Nephron progenitor cell (in vitro differentiated cells): ENCODE measurements at regions not wholly inside any gene's neighbourhood (a gene's known extent, or its start where the extent isn't known, plus 50 kb on each side); places are given as distances from the start of the nearest gene placed in this dataset.

Experiments
- DNase-seq: peaks from one replicate; pipeline ENCODE4 v3.0.0; 2021
- H3K27ac Mint-ChIP-seq: 2 replicates; pipeline ENCODE4 v1.8.0; 2021; ENCODE audit warnings: mild to moderate bottlenecking, moderate library complexity, mixed read lengths
- H3K27me3 Mint-ChIP-seq: 2 replicates; pipeline ENCODE4 v1.8.0; 2021; ENCODE audit warnings: mild to moderate bottlenecking, low read depth, mixed read lengths; ENCODE audit not compliant: poor library complexity
- H3K36me3 Mint-ChIP-seq: 2 replicates; pipeline ENCODE4 v1.8.0; 2021; ENCODE audit warnings: low read depth, mixed read lengths
- H3K4me1 Mint-ChIP-seq: 2 replicates; pipeline ENCODE4 v1.8.0; 2021; ENCODE audit warnings: mixed read lengths
- H3K4me3 Mint-ChIP-seq: 2 replicates; pipeline ENCODE4 v1.8.0; 2021; ENCODE audit warnings: mild to moderate bottlenecking, moderate library complexity, mixed read lengths
- H3K9me3 Mint-ChIP-seq: 2 replicates; pipeline ENCODE4 v1.8.0; 2021; ENCODE audit warnings: mild to moderate bottlenecking, moderate library complexity, mixed read lengths
- CTCF ChIP-seq: fragments of 200-600 bp; sonication (generic); IDR thresholded peaks from 2 replicates; pipeline ENCODE4 v1.5.0; 2021; ENCODE audit warnings: antibody characterized with exemption

GRCh38 chr18:71336576-71337210 is 1047.8 kb downstream of the SOCS6 start:
- H3K36me3 Mint-ChIP-seq: no peaks in the 10 kb centered on the region

GRCh38 chr18:71329563-71329962 is 1040.7 kb downstream of the SOCS6 start:
- DNase-seq: no peak
- H3K36me3 Mint-ChIP-seq: no peaks in the 10 kb centered on the region
- H3K4me1 Mint-ChIP-seq: no peaks in the 10 kb centered on the region
- H3K9me3 Mint-ChIP-seq: no peaks in the 10 kb centered on the region
- no peak overlapping the region for H3K4me3 Mint-ChIP-seq
- peaks cover 21% of the 10 kb centered on the region for H3K27me3 Mint-ChIP-seq
- no peak overlapping the region for H3K27ac Mint-ChIP-seq
- no peak for TF ChIP-seq CTCF

More at GRCh38 chr18:71336576-71337210, 1047.8 kb downstream of the SOCS6 start:
- Mint-ChIP-seq H3K9me3 (no peaks in the 10 kb centered on the region), H3K4me1 (no peaks in the 10 kb centered on the region), H3K27ac (no peak overlapping the region), H3K4me3 (no peak overlapping the region), H3K27me3 (peaks cover 13% of the 10 kb centered on the region)
- no peak for TF ChIP-seq CTCF
- no peak for DNase-seq

GRCh38 chr18:71329114-71329513 is 1040.3 kb downstream of the SOCS6 start:
- H3K4me3 Mint-ChIP-seq: no peak overlapping the region
- no peaks in the 10 kb centered on the region for H3K9me3 Mint-ChIP-seq
- no peak for DNase-seq
- H3K27me3 Mint-ChIP-seq: peaks cover 21% of the 10 kb centered on the region
- H3K27ac Mint-ChIP-seq: no peak overlapping the region
- no peaks in the 10 kb centered on the region for H3K36me3 Mint-ChIP-seq
- TF ChIP-seq CTCF: no peak
- H3K4me1 Mint-ChIP-seq: no peaks in the 10 kb centered on the region

GRCh38 chr18:71327850-71328249 is 1039.0 kb downstream of the SOCS6 start:
- Mint-ChIP-seq H3K4me1 (no peaks in the 10 kb centered on the region), H3K4me3 (no peak overlapping the region), H3K36me3 (no peaks in the 10 kb centered on the region), H3K27me3 (peaks cover 21% of the 10 kb centered on the region), H3K9me3 (no peaks in the 10 kb centered on the region), H3K27ac (no peak overlapping the region)
- TF ChIP-seq CTCF: no peak
- DNase-seq: no peak

- Mint-ChIP-seq H3K27ac (no peak overlapping the region), H3K36me3 (no peaks in the 10 kb centered on the region), H3K4me1 (no peaks in the 10 kb centered on the region), H3K27me3 (peaks cover 21% of the 10 kb centered on the region), H3K4me3 (no peak overlapping the region), H3K9me3 (no peaks in the 10 kb centered on the region)
- no peak for DNase-seq
- no peak for TF ChIP-seq CTCF
These were observed 1038.6 kb downstream of the SOCS6 start for GRCh38 chr18:71327441-71327840.

- no peak overlapping the region for H3K27ac Mint-ChIP-seq
- no peaks in the 10 kb centered on the region for H3K9me3 Mint-ChIP-seq
- H3K4me1 Mint-ChIP-seq: no peaks in the 10 kb centered on the region
- no peaks in the 10 kb centered on the region for H3K36me3 Mint-ChIP-seq
- H3K27me3 Mint-ChIP-seq: peaks cover 17% of the 10 kb centered on the region
- no peak for TF ChIP-seq CTCF
- no peak for DNase-seq
- no peak overlapping the region for H3K4me3 Mint-ChIP-seq
These were observed 1038.0 kb downstream of the SOCS6 start for GRCh38 chr18:71326826-71327225.
